Kidney capillary endothelial cell (primary cell): ENCODE measurements at regions not wholly inside any gene's neighbourhood (a gene's known extent, or its start where the extent isn't known, plus 50 kb on each side); places are given as distances from the start of the nearest gene placed in this dataset.
"Not testable (repeated sequence)": the region's sequence is repeated elsewhere in the genome, so short reads cannot be mapped to it uniquely, and the experiment has no call there.

Source experiments
- DNase-seq: peaks from one replicate; pipeline ENCODE4 v3.0.0-alpha.2; 2018; ENCODE audit warnings: low spot score

- no peak for DNase-seq
Measured at GRCh38 chr2:59875836-59876235, 677.6 kb downstream of the BCL11A start.

GRCh38 chr2:59874971-59875755, 678.3 kb downstream of the BCL11A start:
- no peak for DNase-seq

- DNase-seq = no peak
Measured at GRCh38 chr2:59874361-59874760, 679.1 kb downstream of the BCL11A start.

GRCh38 chr2:59871830-59872229, 681.6 kb downstream of the BCL11A start:
- DNase-seq = no peak

- no peak for DNase-seq
Measured at GRCh38 chr2:59868981-59869380, 684.5 kb downstream of the BCL11A start.

- DNase-seq = no peak
Measured at GRCh38 chr2:59866436-59866835, 687.0 kb downstream of the BCL11A start.

- no peak for DNase-seq
Measured at GRCh38 chr2:59858540-59858939, 694.9 kb downstream of the BCL11A start.

- DNase-seq = no peak
Measured at GRCh38 chr2:59857109-59857508, 696.3 kb downstream of the BCL11A start.

- no peak for DNase-seq
Measured at GRCh38 chr2:59856391-59856790, 697.1 kb downstream of the BCL11A start.

- DNase-seq = no peak
Measured at GRCh38 chr2:59853032-59853431, 700.4 kb downstream of the BCL11A start.

- DNase-seq = no peak
Measured at GRCh38 chr2:59851836-59852475, 701.5 kb downstream of the BCL11A start.

GRCh38 chr2:59850554-59850953, 702.9 kb downstream of the BCL11A start:
- no peak for DNase-seq

- no peak for DNase-seq
Measured at GRCh38 chr2:59833941-59834340, 719.5 kb downstream of the BCL11A start.

GRCh38 chr2:59830601-59831000, 722.9 kb downstream of the BCL11A start:
- no peak for DNase-seq

- no peak for DNase-seq
Measured at GRCh38 chr2:59827677-59828076, 725.8 kb downstream of the BCL11A start.

- no peak for DNase-seq
Measured at GRCh38 chr2:59826177-59826576, 727.3 kb downstream of the BCL11A start.

GRCh38 chr2:59824314-59824713, 729.1 kb downstream of the BCL11A start:
- DNase-seq = no peak

GRCh38 chr2:59816075-59816474, 737.4 kb downstream of the BCL11A start:
- DNase-seq = no peak

GRCh38 chr2:59810283-59810682, 743.2 kb downstream of the BCL11A start:
- not testable (repeated sequence) for DNase-seq

GRCh38 chr2:59806486-59806885, 747.0 kb downstream of the BCL11A start:
- DNase-seq = no peak

GRCh38 chr2:59804732-59805131, 748.7 kb downstream of the BCL11A start:
- no peak for DNase-seq

GRCh38 chr2:59803586-59803985, 749.9 kb downstream of the BCL11A start:
- DNase-seq = no peak

- DNase-seq = no peak
Measured at GRCh38 chr2:59798687-59799232, 754.7 kb downstream of the BCL11A start.
